Non-pigmented ciliary epithelial cell (primary cell): ENCODE measurements at regions not wholly inside any gene's neighbourhood (a gene's known extent, or its start where the extent isn't known, plus 50 kb on each side); places are given as distances from the start of the nearest gene placed in this dataset.

Experiments used
- DNase-seq: peaks from one replicate; pipeline ENCODE4 v3.0.0-alpha.2; 2010; ENCODE audit warnings: low read depth

- peak; percentile 84 for DNase-seq
Measured at GRCh38 chr4:108270466-108271450, 102.0 kb upstream of the LEF1 start.

GRCh38 chr4:108264693-108265092 lies 96.0 kb upstream of the LEF1 start:
- no peak for DNase-seq

GRCh38 chr4:108263057-108263456 lies 94.3 kb upstream of the LEF1 start:
- DNase-seq, result no peak

GRCh38 chr4:108261026-108261425 lies 92.3 kb upstream of the LEF1 start:
- DNase-seq, result no peak

- DNase-seq, result no peak
Measured at GRCh38 chr4:108256538-108256937, 87.8 kb upstream of the LEF1 start.

GRCh38 chr4:108255203-108255747 lies 86.5 kb upstream of the LEF1 start:
- DNase-seq, result no peak

GRCh38 chr4:108249397-108249796 lies 80.7 kb upstream of the LEF1 start:
- DNase-seq, result no peak

- no peak for DNase-seq
Measured at GRCh38 chr4:108247387-108248049, 78.8 kb upstream of the LEF1 start.

GRCh38 chr4:108244606-108245005 lies 75.9 kb upstream of the LEF1 start:
- no peak for DNase-seq

GRCh38 chr4:108240366-108240765 lies 71.6 kb upstream of the LEF1 start:
- DNase-seq, result peak; percentile 43

- DNase-seq, result no peak
Measured at GRCh38 chr4:108237693-108238092, 69.0 kb upstream of the LEF1 start.

- no peak for DNase-seq
Measured at GRCh38 chr4:108236264-108236663, 67.5 kb upstream of the LEF1 start.

GRCh38 chr4:108227923-108228322 lies 59.2 kb upstream of the LEF1 start:
- no peak for DNase-seq

- peak; percentile 35 for DNase-seq
Measured at GRCh38 chr4:108224611-108225053, 55.9 kb upstream of the LEF1 start.

- no peak for DNase-seq
Measured at GRCh38 chr4:108223313-108223712, 54.6 kb upstream of the LEF1 start.

GRCh38 chr4:108219998-108220397 lies 51.3 kb upstream of the LEF1 start:
- DNase-seq, result no peak
